HG03175 (cell line): ENCODE measurements at regions not wholly inside any gene's neighbourhood (a gene's known extent, or its start where the extent isn't known, plus 50 kb on each side); places are given as distances from the start of the nearest gene placed in this dataset.

ENCODE experiments used
- ATAC-seq: cut with Tn5 transposase; IDR thresholded peaks from one replicate; pipeline ENCODE4 v1.9.1; 2021; ENCODE audit warnings: mild to moderate bottlenecking, moderate library complexity; ENCODE audit not compliant: unreplicated experiment

DNA sequence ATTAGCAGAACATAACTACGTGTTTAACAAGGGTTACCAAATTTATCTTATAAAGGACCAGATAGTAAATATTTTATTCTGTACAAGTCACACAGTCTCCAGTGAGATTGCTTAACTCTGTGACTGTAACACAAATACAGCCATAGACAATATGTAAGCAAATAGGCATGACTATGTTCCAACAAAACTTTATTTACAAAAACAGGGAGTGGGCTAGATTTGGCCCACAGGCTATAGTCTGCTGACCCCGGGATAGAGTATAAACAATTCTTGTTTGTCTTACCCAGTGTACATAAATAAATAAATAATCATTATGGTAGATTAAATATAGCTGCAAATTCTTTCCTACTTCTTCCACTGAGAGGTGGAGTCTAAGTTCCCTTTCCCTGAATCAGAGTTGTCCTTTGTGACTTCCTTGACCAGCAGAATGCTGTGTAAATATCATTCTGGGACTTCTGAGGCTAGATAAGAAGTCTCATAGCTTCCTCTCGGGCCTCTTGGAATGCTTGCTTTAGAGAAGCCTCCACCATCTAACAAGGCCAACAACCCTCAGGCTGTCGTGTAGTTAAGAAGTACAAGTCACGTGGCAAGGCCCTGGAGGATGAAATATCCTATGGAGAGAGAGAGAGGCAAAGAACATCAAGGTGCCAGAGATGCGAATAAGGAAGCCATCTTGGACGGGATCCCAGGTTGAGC lies 59.1 kb upstream of the TMEM244 start:
- no peak for ATAC-seq

DNA sequence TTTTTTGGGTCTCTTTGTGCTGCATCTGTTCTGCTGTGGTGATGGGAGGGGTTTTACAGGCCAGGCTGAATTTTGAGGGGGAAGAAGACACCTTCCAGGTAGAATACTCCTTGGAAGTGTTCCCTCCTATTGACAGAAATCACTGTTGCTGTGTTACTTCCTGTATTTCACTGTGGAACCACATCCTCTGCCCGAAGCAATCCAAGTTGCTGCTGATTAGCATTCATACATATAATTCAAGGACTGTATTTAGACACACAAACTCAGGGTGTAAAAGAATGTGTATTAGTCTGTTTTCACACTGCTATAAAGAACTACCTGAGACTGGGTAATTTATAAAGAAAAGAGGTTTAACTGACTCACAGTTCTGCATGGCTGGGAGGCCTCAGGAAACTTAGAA lies 50.6 kb upstream of the TMEM244 start:
- ATAC-seq: no peak
